GM18870 (cell line): ENCODE measurements at regions not wholly inside any gene's neighbourhood (a gene's known extent, or its start where the extent isn't known, plus 50 kb on each side); places are given as distances from the start of the nearest gene placed in this dataset.

Experiments
- ATAC-seq: cut with Tn5 transposase; IDR thresholded peaks from one replicate; pipeline ENCODE4 v1.9.1; 2021; ENCODE audit warnings: moderate library complexity; ENCODE audit not compliant: unreplicated experiment

DNA sequence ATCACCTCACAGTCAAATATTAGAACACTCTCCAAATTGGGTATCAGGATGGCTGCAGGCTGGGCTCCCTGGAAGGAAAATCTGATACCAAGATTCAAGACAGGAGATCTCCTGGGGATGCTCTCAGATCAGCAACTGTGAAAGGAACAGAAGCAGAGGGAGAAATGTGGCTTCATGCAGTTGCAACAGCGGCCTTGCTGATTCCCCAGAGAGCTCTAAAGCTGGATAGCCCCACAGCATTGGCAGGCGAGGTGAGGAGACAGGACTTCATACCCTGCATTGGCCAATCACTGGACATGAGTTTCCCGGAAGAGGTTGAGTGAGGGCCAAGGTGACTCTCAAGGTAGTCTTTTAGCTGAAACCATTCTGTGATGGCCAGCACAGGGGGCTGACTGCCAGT, 190.6 kb downstream of the PTPN20 start:
- no peak for ATAC-seq

- ATAC-seq: no peak
Measured at GRCh38 chr10:47104151-47104605, 192.9 kb downstream of the PTPN20 start.

GRCh38 chr10:47104786-47105385, 193.7 kb downstream of the PTPN20 start:
- ATAC-seq: no peak

- no peak for ATAC-seq
Measured at GRCh38 chr10:47107007-47107747, 192.8 kb upstream of the GDF10 start.

GRCh38 chr10:47109906-47110305, 190.1 kb upstream of the GDF10 start:
- ATAC-seq: no peak

- no peak for ATAC-seq
Measured at GRCh38 chr10:47111329-47111862, 188.6 kb upstream of the GDF10 start.

DNA sequence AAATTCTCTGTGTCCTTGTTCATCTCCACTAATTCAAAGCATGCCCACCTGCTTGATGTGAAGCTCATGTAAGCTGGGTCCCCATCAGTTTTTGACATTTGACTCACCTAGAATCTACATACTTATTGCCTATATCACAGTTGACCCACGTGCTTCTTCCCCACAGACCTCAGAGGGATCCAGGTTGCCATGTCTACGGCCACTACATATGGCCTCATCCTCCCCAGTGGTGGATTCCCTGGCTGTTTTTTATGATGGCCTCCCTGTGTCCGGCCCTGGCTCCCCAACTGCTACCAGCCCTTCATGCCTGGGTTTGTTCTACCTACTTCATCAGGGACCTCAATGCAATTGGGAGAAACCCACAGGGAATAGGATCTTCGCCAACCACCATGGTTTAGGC, 187.4 kb upstream of the GDF10 start:
- ATAC-seq: no peak

DNA sequence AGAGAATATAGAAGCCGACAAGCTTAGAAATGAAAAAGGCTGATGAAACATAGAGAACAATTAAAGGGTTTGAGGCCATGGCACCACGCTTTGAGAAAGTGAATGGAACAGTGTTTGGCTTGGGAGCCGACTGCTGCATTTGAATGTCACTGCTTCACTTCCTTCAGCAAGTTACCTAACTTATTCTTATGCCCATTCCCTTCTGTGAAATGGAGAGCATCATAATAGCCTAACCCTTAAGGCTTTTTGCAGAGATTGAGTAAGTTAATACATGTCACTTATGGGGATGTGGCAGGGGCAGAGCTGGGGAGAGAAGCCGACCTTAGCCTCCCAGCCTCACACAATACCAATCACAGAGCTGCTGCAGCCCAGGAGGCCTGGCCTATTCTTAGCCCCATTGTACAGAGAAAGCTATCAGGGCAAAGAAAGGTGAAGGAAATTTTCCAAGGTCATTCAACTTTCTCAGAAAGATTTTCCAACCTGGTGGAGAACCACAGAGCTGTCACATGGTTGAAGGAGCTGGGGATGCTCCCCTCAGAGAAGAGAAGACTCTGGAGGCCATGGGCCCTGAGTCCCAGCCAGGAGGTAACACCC, 186.0 kb upstream of the GDF10 start:
- no peak for ATAC-seq

DNA sequence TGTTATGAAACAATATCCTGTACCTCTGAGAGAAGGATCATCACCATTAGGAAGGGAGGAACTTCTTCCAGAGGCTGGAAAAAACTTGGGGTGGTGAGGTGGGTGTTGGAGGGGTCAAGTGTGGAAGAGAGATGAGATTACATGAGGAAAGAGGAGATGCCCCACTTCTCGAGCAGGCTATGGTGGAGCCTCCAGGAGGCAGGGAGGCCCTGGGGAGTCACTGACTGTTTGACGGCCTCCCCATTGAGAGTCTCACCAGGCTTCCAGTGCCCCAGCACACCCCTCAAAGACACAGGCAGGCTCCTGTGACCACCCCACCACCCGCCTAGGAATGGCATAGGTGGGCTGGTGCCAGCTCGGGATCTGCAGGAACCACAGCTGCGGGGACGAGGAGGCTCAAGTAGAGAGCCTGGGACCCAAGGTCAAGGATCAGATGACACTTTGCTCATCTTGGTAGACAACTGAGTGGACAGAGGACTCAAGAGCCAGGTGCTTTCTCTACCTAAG, 185.3 kb upstream of the GDF10 start:
- no peak for ATAC-seq

GRCh38 chr10:47115322-47115721, 184.7 kb upstream of the GDF10 start:
- ATAC-seq: no peak

DNA sequence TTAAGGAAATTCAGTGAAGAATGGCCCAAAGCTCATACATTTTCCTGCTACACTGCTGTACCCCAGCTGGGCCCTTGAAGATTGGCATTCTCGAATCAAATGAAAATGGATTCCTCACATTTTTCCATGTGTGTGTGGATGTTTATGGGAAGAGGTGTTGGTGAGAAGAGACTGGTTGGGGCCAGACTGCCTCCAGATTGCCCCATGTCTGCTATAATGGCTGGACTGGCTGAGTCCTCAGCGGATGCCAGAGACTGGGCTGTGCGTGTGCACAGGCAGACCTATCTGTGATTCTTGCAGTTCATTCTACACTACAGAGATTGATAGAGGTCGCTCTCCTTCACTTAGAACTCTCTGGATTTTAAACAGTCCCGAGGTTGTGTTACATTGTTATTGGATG, 183.6 kb upstream of the GDF10 start:
- no peak for ATAC-seq

- ATAC-seq: no peak
Measured at GRCh38 chr10:47118326-47118725, 181.7 kb upstream of the GDF10 start.

DNA sequence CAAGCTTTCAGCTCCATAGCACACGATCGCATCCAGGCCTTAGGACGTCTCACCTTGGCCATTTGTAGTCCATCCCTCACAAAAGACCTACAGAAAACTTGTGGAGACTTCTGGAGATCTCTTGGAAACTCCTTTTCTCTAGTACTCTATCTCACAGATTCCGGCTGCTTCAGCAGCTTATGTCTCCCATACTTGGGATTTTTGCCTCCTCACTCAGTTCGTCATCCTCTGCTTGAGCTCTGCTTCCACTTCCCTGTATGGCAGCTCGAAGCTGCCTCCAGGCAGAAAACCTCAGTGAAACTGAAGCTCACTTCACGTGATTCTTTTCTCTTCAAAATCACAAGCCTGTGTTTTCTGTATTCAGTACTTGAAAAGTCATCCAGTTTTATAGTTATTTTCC, 178.7 kb upstream of the GDF10 start:
- ATAC-seq: no peak

DNA sequence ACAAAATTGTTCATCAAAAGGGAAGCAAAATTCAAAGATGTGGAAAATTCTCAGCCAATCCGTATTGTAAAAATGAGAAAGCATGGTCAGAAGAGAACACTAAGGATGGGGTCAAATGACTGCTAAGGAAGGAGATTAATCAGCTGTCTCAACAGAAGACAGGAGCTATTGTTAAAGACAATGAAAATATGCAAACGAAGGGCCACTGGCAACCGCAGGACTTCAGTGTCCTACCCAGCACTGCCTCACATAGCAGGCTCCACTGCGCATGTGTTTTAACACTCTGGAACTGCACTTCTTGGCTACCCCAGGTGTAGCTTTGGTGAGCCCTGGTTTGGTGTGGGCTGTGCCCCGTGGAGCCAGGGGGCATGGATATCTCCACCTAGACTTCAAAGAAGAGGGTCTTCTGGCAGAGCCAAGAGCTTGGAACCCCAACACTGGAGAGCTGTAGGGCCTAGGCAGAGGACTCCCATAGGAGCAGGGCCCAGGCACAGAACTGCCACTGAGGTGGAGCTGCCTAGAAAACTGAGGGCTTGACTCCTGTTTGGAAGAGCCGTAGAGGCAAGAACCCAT, 176.2 kb upstream of the GDF10 start:
- ATAC-seq: no peak

GRCh38 chr10:47127188-47127785, 172.7 kb upstream of the GDF10 start:
- ATAC-seq: no peak

- ATAC-seq: no peak
Measured at GRCh38 chr10:47130491-47130890, 169.5 kb upstream of the GDF10 start.

- ATAC-seq: no peak
Measured at GRCh38 chr10:47133871-47134570, 166.0 kb upstream of the GDF10 start.

GRCh38 chr10:47136866-47137265, 163.1 kb upstream of the GDF10 start:
- no peak for ATAC-seq

- no peak for ATAC-seq
Measured at GRCh38 chr10:47137311-47137851, 162.6 kb upstream of the GDF10 start.

- ATAC-seq: no peak
Measured at GRCh38 chr10:47139121-47139520, 160.9 kb upstream of the GDF10 start.
